K562 (cell line): ENCODE measurements at regions not wholly inside any gene's neighbourhood (a gene's known extent, or its start where the extent isn't known, plus 50 kb on each side); places are given as distances from the start of the nearest gene placed in this dataset.

ENCODE experiments used
- BRD9 ChIP-seq: fragments of 450-650 bp; IDR thresholded peaks from 2 replicates; pipeline ENCODE4 v1.6.1; 2018; ENCODE audit warnings: low read depth; ENCODE audit not compliant: partially characterized antibody
- EP300 ChIP-seq: IDR thresholded peaks from 2 replicates; pipeline ENCODE4 v1.6.1; 2012; ENCODE audit warnings: low read length, improper control_type of control experiment
- FOXM1 ChIP-seq, 2 experiments: fragments of 450-650 bp in 1 of 2; sonication (generic) in 1 of 2; formaldehyde crosslinking in 1 of 2; IDR thresholded peaks; 2 replicates each; pipeline versions ENCODE4 v1.6.1 to v1.9.0; 2017 to 2022; ENCODE audit warnings: low read depth in 2 of 2, mild to moderate bottlenecking in 2 of 2, missing genetic modification reagents in 1 of 2, moderate library complexity in 1 of 2
- HDAC2 ChIP-seq: fragments of 450-650 bp; IDR thresholded peaks from 2 replicates; pipeline ENCODE4 v1.6.1; 2016; ENCODE audit warnings: mild to moderate bottlenecking
- HNRNPUL1 ChIP-seq: fragments of 200-400 bp; formaldehyde crosslinking; IDR thresholded peaks from 2 replicates; pipeline ENCODE4 v1.6.1; 2017; ENCODE audit warnings: low read length
- NCOA1 ChIP-seq: fragments of 450-650 bp; IDR thresholded peaks from 2 replicates; pipeline ENCODE4 v1.6.1; 2016; ENCODE audit warnings: low read depth
- PML ChIP-seq: IDR thresholded peaks from 2 replicates; pipeline ENCODE4 v1.6.1; 2012; ENCODE audit warnings: low read length, inconsistent platforms
- RBM34 ChIP-seq: fragments of 200-400 bp; formaldehyde crosslinking; IDR thresholded peaks from 2 replicates; pipeline ENCODE4 v1.6.1; 2018; ENCODE audit warnings: low read length, borderline replicate concordance; ENCODE audit not compliant: insufficient read depth
- SNRNP70 ChIP-seq: fragments of 200-400 bp; formaldehyde crosslinking; optimal IDR thresholded peaks from 2 replicates; pipeline ENCODE3; 2017; ENCODE audit warnings: low read depth, low read length
- ZKSCAN1 ChIP-seq: fragments of 150-350 bp; IDR thresholded peaks from 2 replicates; pipeline ENCODE4 v1.6.1; 2016; ENCODE audit warnings: low read depth, low read length
- ZNF232 ChIP-seq: sonication (generic); formaldehyde crosslinking; IDR thresholded peaks from 2 replicates; pipeline ENCODE4 v1.8.0; 2022; ENCODE audit warnings: mild to moderate bottlenecking, missing genetic modification reagents
- ZNF561 ChIP-seq: fragments of 450-650 bp; formaldehyde crosslinking; conservative IDR thresholded peaks from 2 replicates; pipeline ENCODE4 v1.4.0; 2020; ENCODE audit warnings: mild to moderate bottlenecking, moderate library complexity
- TF ChIP-seq, protein P1 (sequence below), 2 experiments: fragments of 450-650 bp in 1 of 2; sonication (generic) in 1 of 2; formaldehyde crosslinking in 1 of 2; IDR thresholded peaks; 2 replicates each; pipeline versions ENCODE4 v1.7.1 to v1.9.0; 2016 to 2022; ENCODE audit warnings: inconsistent platforms in 1 of 2, mild to moderate bottlenecking in 1 of 2, missing genetic modification reagents in 1 of 2
- TF ChIP-seq, protein P2 (sequence below), 3 experiments: IDR thresholded peaks in 2 of 3; conservative IDR thresholded peaks in 1 of 3; 2 replicates each; pipeline ENCODE4 v1.5.1; 2011 to 2012; ENCODE audit warnings: low read length in 3 of 3, mild to moderate bottlenecking in 3 of 3, control low read depth in 2 of 3, improper control_type of control experiment in 1 of 3, inconsistent platforms in 1 of 3, low read depth in 1 of 3, mixed read lengths in 1 of 3, moderate library complexity in 1 of 3; ENCODE audit not compliant: insufficient read depth in 2 of 3

DNA sequence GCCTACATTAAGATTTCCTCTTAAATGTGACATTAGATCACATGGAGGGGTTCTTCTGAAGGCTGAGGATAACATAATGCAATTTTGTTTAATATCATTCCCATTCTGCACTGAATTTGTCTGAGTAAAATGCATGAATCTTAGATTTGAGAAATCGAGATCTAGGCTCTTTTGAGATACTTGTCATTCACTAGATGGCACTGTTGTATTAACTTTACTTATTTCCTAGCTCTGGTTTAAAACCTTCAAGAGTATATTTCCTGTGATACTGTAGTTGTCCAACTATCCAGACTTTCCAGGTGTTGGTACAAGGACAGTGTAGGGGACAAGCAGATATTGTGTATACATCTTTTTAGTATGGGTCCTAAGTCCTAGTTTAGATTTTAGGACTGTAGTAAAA, 91.7 kb upstream of the SEL1L start:
- TF ChIP-seq ZNF232 (no peak), ZNF561 (CRISPR knock-in tag) (no peak), HDAC2 (no peak), HNRNPUL1 (no peak), FOXM1 (IDR thresholded peaks at IDR 0.05; ENCODE audit: low read depth) (no peak), FOXM1 (CRISPR knock-in tag; IDR thresholded peaks at IDR 0.05; ENCODE audit: low read depth) (no peak), EP300 (no peak), RBM34 (no peak), ZKSCAN1 (no peak), BRD9 (no peak), PML (no peak), SNRNP70 (no peak), NCOA1 (no peak)
- TF ChIP-seq, protein P1, sequence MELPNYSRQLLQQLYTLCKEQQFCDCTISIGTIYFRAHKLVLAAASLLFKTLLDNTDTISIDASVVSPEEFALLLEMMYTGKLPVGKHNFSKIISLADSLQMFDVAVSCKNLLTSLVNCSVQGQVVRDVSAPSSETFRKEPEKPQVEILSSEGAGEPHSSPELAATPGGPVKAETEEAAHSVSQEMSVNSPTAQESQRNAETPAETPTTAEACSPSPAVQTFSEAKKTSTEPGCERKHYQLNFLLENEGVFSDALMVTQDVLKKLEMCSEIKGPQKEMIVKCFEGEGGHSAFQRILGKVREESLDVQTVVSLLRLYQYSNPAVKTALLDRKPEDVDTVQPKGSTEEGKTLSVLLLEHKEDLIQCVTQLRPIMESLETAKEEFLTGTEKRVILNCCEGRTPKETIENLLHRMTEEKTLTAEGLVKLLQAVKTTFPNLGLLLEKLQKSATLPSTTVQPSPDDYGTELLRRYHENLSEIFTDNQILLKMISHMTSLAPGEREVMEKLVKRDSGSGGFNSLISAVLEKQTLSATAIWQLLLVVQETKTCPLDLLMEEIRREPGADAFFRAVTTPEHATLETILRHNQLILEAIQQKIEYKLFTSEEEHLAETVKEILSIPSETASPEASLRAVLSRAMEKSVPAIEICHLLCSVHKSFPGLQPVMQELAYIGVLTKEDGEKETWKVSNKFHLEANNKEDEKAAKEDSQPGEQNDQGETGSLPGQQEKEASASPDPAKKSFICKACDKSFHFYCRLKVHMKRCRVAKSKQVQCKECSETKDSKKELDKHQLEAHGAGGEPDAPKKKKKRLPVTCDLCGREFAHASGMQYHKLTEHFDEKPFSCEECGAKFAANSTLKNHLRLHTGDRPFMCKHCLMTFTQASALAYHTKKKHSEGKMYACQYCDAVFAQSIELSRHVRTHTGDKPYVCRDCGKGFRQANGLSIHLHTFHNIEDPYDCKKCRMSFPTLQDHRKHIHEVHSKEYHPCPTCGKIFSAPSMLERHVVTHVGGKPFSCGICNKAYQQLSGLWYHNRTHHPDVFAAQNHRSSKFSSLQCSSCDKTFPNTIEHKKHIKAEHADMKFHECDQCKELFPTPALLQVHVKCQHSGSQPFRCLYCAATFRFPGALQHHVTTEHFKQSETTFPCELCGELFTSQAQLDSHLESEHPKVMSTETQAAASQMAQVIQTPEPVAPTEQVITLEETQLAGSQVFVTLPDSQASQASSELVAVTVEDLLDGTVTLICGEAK (IDR thresholded peaks at IDR 0.05), result no peak
- TF ChIP-seq, protein P1 (CRISPR knock-in tag; IDR thresholded peaks at IDR 0.05), result no peak
- TF ChIP-seq, protein P2, sequence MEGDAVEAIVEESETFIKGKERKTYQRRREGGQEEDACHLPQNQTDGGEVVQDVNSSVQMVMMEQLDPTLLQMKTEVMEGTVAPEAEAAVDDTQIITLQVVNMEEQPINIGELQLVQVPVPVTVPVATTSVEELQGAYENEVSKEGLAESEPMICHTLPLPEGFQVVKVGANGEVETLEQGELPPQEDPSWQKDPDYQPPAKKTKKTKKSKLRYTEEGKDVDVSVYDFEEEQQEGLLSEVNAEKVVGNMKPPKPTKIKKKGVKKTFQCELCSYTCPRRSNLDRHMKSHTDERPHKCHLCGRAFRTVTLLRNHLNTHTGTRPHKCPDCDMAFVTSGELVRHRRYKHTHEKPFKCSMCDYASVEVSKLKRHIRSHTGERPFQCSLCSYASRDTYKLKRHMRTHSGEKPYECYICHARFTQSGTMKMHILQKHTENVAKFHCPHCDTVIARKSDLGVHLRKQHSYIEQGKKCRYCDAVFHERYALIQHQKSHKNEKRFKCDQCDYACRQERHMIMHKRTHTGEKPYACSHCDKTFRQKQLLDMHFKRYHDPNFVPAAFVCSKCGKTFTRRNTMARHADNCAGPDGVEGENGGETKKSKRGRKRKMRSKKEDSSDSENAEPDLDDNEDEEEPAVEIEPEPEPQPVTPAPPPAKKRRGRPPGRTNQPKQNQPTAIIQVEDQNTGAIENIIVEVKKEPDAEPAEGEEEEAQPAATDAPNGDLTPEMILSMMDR (IDR thresholded peaks at IDR 0.05 in 2 of 3, conservative IDR thresholded peaks at IDR 0.05 in 1 of 3; ENCODE audit: insufficient read depth in 2 of 3, low read depth in 1 of 3, low read length in 3 of 3), result peak in 2 of 3 experiments; percentile 17 to 53; a peak in 2 of 6 replicates
